Fibroblast of skin of abdomen (primary cell): ENCODE measurements at regions not wholly inside any gene's neighbourhood (a gene's known extent, or its start where the extent isn't known, plus 50 kb on each side); places are given as distances from the start of the nearest gene placed in this dataset.
"Not testable (repeated sequence)": the region's sequence is repeated elsewhere in the genome, so short reads cannot be mapped to it uniquely, and the experiment has no call there.

Experiments used
- DNase-seq: peaks from one replicate; pipeline ENCODE4 v3.0.0-alpha.2; 2013

- not testable (repeated sequence) for DNase-seq
Measured at GRCh38 chr7:106713452-106713851, 52.5 kb upstream of the CCDC71L start.

- DNase-seq = peak; percentile 80
Measured at GRCh38 chr7:106714590-106715442, 53.9 kb upstream of the CCDC71L start.

- DNase-seq = no peak
Measured at GRCh38 chr7:106715730-106716129, 54.8 kb upstream of the CCDC71L start.

GRCh38 chr7:106717254-106717954 lies 56.4 kb upstream of the CCDC71L start:
- DNase-seq = no peak

GRCh38 chr7:106717955-106718871 lies 57.3 kb upstream of the CCDC71L start:
- peak; percentile 100 for DNase-seq

GRCh38 chr7:106720641-106721040 lies 59.7 kb upstream of the CCDC71L start:
- DNase-seq = no peak

GRCh38 chr7:106721816-106722785 lies 61.1 kb upstream of the CCDC71L start:
- DNase-seq = no peak

GRCh38 chr7:106723398-106723797 lies 62.4 kb upstream of the CCDC71L start:
- DNase-seq = no peak

- peak; percentile 46 for DNase-seq
Measured at GRCh38 chr7:106729720-106730385, 68.9 kb upstream of the CCDC71L start.

- DNase-seq = no peak
Measured at GRCh38 chr7:106731187-106731586, 70.2 kb upstream of the CCDC71L start.

- DNase-seq = peak; percentile 57
Measured at GRCh38 chr7:106731646-106732444, 70.9 kb upstream of the CCDC71L start.

- DNase-seq = no peak
Measured at GRCh38 chr7:106735637-106736036, 74.7 kb upstream of the CCDC71L start.

GRCh38 chr7:106736123-106736507 lies 75.2 kb upstream of the CCDC71L start:
- no peak for DNase-seq

- peak; percentile 83 for DNase-seq
Measured at GRCh38 chr7:106736508-106737201, 75.7 kb upstream of the CCDC71L start.

- peak; percentile 62 for DNase-seq
Measured at GRCh38 chr7:106737202-106737562, 76.2 kb upstream of the CCDC71L start.

- DNase-seq = no peak
Measured at GRCh38 chr7:106740806-106741205, 79.8 kb upstream of the CCDC71L start.

GRCh38 chr7:106744563-106745091 lies 83.7 kb upstream of the CCDC71L start:
- no peak for DNase-seq

- not testable (repeated sequence) for DNase-seq
Measured at GRCh38 chr7:106747301-106747700, 86.3 kb upstream of the CCDC71L start.

GRCh38 chr7:106747804-106748203 lies 86.8 kb upstream of the CCDC71L start:
- DNase-seq = no peak
